ENCODE measurements at regions not wholly inside any gene's neighbourhood (a gene's known extent, or its start where the extent isn't known, plus 50 kb on each side); places are given as distances from the start of the nearest gene placed in this dataset.
"Not testable (repeated sequence)": the region's sequence is repeated elsewhere in the genome, so short reads cannot be mapped to it uniquely, and the experiment has no call there.

- no peak overlapping the region for H3K9ac ChIP-seq (ENCODE audit: low read depth in 1 of 2, low read length in 2 of 2)
- H3K36me3 ChIP-seq (ENCODE audit: control insufficient read depth in 2 of 2, insufficient read depth in 2 of 2, low read length in 2 of 2) = no peaks in the 10 kb centered on the region
- no peak overlapping the region for H3K27ac ChIP-seq (ENCODE audit: low read depth in 2 of 2, low read length in 2 of 2)
- H3K4me1 ChIP-seq (ENCODE audit: control insufficient read depth in 2 of 2, insufficient read depth in 2 of 2, low read length in 2 of 2) = no peaks in the 10 kb centered on the region
- H3K27me3 ChIP-seq (ENCODE audit: control insufficient read depth in 2 of 2, insufficient read depth in 2 of 2, low read length in 2 of 2) = no peaks in the 10 kb centered on the region
- no peak overlapping the region for H3K4me3 ChIP-seq (ENCODE audit: low read length in 2 of 2)
- no peaks in the 10 kb centered on the region for H3K9me3 ChIP-seq (ENCODE audit: control insufficient read depth in 2 of 2, low read length in 2 of 2)
Measured at GRCh38 chr10:46218921-46219320, 67.9 kb upstream of the ANTXRL start.

GRCh38 chr10:46219431-46219990, 67.3 kb upstream of the ANTXRL start:
- H3K36me3 ChIP-seq (ENCODE audit: control insufficient read depth in 2 of 2, insufficient read depth in 2 of 2, low read length in 2 of 2); H3K9me3 ChIP-seq (ENCODE audit: control insufficient read depth in 2 of 2, low read length in 2 of 2); H3K27me3 ChIP-seq (ENCODE audit: control insufficient read depth in 2 of 2, insufficient read depth in 2 of 2, low read length in 2 of 2); H3K4me3 ChIP-seq (ENCODE audit: low read length in 2 of 2); H3K4me1 ChIP-seq (ENCODE audit: control insufficient read depth in 2 of 2, insufficient read depth in 2 of 2, low read length in 2 of 2); H3K27ac ChIP-seq (ENCODE audit: low read depth in 2 of 2, low read length in 2 of 2); H3K9ac ChIP-seq (ENCODE audit: low read depth in 1 of 2, low read length in 2 of 2): not testable (repeated sequence)

- H3K9me3 ChIP-seq (ENCODE audit: control insufficient read depth in 2 of 2, low read length in 2 of 2) = no peaks in the 10 kb centered on the region
- no peaks in the 10 kb centered on the region for H3K27me3 ChIP-seq (ENCODE audit: control insufficient read depth in 2 of 2, insufficient read depth in 2 of 2, low read length in 2 of 2)
- no peaks in the 10 kb centered on the region for H3K36me3 ChIP-seq (ENCODE audit: control insufficient read depth in 2 of 2, insufficient read depth in 2 of 2, low read length in 2 of 2)
- H3K9ac ChIP-seq (ENCODE audit: low read depth in 1 of 2, low read length in 2 of 2) = no peak overlapping the region
- no peak overlapping the region for H3K4me3 ChIP-seq (ENCODE audit: low read length in 2 of 2)
- no peak overlapping the region for H3K27ac ChIP-seq (ENCODE audit: low read depth in 2 of 2, low read length in 2 of 2)
- H3K4me1 ChIP-seq (ENCODE audit: control insufficient read depth in 2 of 2, insufficient read depth in 2 of 2, low read length in 2 of 2) = no peaks in the 10 kb centered on the region
Measured at GRCh38 chr10:46220187-46220586, 66.6 kb upstream of the ANTXRL start.

- no peaks in the 10 kb centered on the region for H3K27me3 ChIP-seq (ENCODE audit: control insufficient read depth in 2 of 2, insufficient read depth in 2 of 2, low read length in 2 of 2)
- H3K9me3 ChIP-seq (ENCODE audit: control insufficient read depth in 2 of 2, low read length in 2 of 2) = no peaks in the 10 kb centered on the region
- H3K27ac ChIP-seq (ENCODE audit: low read depth in 2 of 2, low read length in 2 of 2) = no peak overlapping the region
- H3K4me1 ChIP-seq (ENCODE audit: control insufficient read depth in 2 of 2, insufficient read depth in 2 of 2, low read length in 2 of 2) = no peaks in the 10 kb centered on the region
- H3K9ac ChIP-seq (ENCODE audit: low read depth in 1 of 2, low read length in 2 of 2) = no peak overlapping the region
- H3K36me3 ChIP-seq (ENCODE audit: control insufficient read depth in 2 of 2, insufficient read depth in 2 of 2, low read length in 2 of 2) = no peaks in the 10 kb centered on the region
- no peak overlapping the region for H3K4me3 ChIP-seq (ENCODE audit: low read length in 2 of 2)
Measured at GRCh38 chr10:46220872-46221538, 65.8 kb upstream of the ANTXRL start.

- no peaks in the 10 kb centered on the region for H3K9me3 ChIP-seq (ENCODE audit: control insufficient read depth in 2 of 2, low read length in 2 of 2)
- no peak overlapping the region for H3K9ac ChIP-seq (ENCODE audit: low read depth in 1 of 2, low read length in 2 of 2)
- no peaks in the 10 kb centered on the region for H3K27me3 ChIP-seq (ENCODE audit: control insufficient read depth in 2 of 2, insufficient read depth in 2 of 2, low read length in 2 of 2)
Measured at GRCh38 chr10:46222364-46222935, 64.3 kb upstream of the ANTXRL start.

GRCh38 chr10:46223064-46223480, 63.7 kb upstream of the ANTXRL start:
- H3K36me3 ChIP-seq (ENCODE audit: control insufficient read depth in 2 of 2, insufficient read depth in 2 of 2, low read length in 2 of 2) = no peaks in the 10 kb centered on the region
- H3K27me3 ChIP-seq (ENCODE audit: control insufficient read depth in 2 of 2, insufficient read depth in 2 of 2, low read length in 2 of 2) = no peaks in the 10 kb centered on the region
- no peak overlapping the region for H3K4me3 ChIP-seq (ENCODE audit: low read length in 2 of 2)
- H3K9me3 ChIP-seq (ENCODE audit: control insufficient read depth in 2 of 2, low read length in 2 of 2) = no peaks in the 10 kb centered on the region
- H3K9ac ChIP-seq (ENCODE audit: low read depth in 1 of 2, low read length in 2 of 2) = no peak overlapping the region
- no peaks in the 10 kb centered on the region for H3K4me1 ChIP-seq (ENCODE audit: control insufficient read depth in 2 of 2, insufficient read depth in 2 of 2, low read length in 2 of 2)
- H3K27ac ChIP-seq (ENCODE audit: low read depth in 2 of 2, low read length in 2 of 2) = no peak overlapping the region

More at GRCh38 chr10:46222364-46222935, 64.3 kb upstream of the ANTXRL start:
- no peaks in the 10 kb centered on the region for H3K36me3 ChIP-seq (ENCODE audit: control insufficient read depth in 2 of 2, insufficient read depth in 2 of 2, low read length in 2 of 2)
- H3K4me3 ChIP-seq (ENCODE audit: low read length in 2 of 2) = no peak overlapping the region
- H3K4me1 ChIP-seq (ENCODE audit: control insufficient read depth in 2 of 2, insufficient read depth in 2 of 2, low read length in 2 of 2) = no peaks in the 10 kb centered on the region
- H3K27ac ChIP-seq (ENCODE audit: low read depth in 2 of 2, low read length in 2 of 2) = no peak overlapping the region

- Histone ChIP-seq H3K9me3 (ENCODE audit: control insufficient read depth in 2 of 2, low read length in 2 of 2) (no peaks in the 10 kb centered on the region), H3K27ac (ENCODE audit: low read depth in 2 of 2, low read length in 2 of 2) (no peak overlapping the region), H3K27me3 (ENCODE audit: control insufficient read depth in 2 of 2, insufficient read depth in 2 of 2, low read length in 2 of 2) (no peaks in the 10 kb centered on the region), H3K4me3 (ENCODE audit: low read length in 2 of 2) (no peak overlapping the region), H3K36me3 (ENCODE audit: control insufficient read depth in 2 of 2, insufficient read depth in 2 of 2, low read length in 2 of 2) (no peaks in the 10 kb centered on the region), H3K4me1 (ENCODE audit: control insufficient read depth in 2 of 2, insufficient read depth in 2 of 2, low read length in 2 of 2) (no peaks in the 10 kb centered on the region), H3K9ac (ENCODE audit: low read depth in 1 of 2, low read length in 2 of 2) (no peak overlapping the region)
Measured at GRCh38 chr10:46223626-46224413, 63.0 kb upstream of the ANTXRL start.

GRCh38 chr10:46224414-46224682, 62.4 kb upstream of the ANTXRL start:
- Histone ChIP-seq H3K4me1 (ENCODE audit: control insufficient read depth in 2 of 2, insufficient read depth in 2 of 2, low read length in 2 of 2) (no peaks in the 10 kb centered on the region), H3K27me3 (ENCODE audit: control insufficient read depth in 2 of 2, insufficient read depth in 2 of 2, low read length in 2 of 2) (no peaks in the 10 kb centered on the region), H3K9ac (ENCODE audit: low read depth in 1 of 2, low read length in 2 of 2) (no peak overlapping the region), H3K36me3 (ENCODE audit: control insufficient read depth in 2 of 2, insufficient read depth in 2 of 2, low read length in 2 of 2) (no peaks in the 10 kb centered on the region), H3K9me3 (ENCODE audit: control insufficient read depth in 2 of 2, low read length in 2 of 2) (no peaks in the 10 kb centered on the region), H3K4me3 (ENCODE audit: low read length in 2 of 2) (no peak overlapping the region), H3K27ac (ENCODE audit: low read depth in 2 of 2, low read length in 2 of 2) (no peak overlapping the region)

- Histone ChIP-seq H3K27ac (ENCODE audit: low read depth in 2 of 2, low read length in 2 of 2) (no peak overlapping the region), H3K9ac (ENCODE audit: low read depth in 1 of 2, low read length in 2 of 2) (no peak overlapping the region), H3K27me3 (ENCODE audit: control insufficient read depth in 2 of 2, insufficient read depth in 2 of 2, low read length in 2 of 2) (no peaks in the 10 kb centered on the region), H3K4me3 (ENCODE audit: low read length in 2 of 2) (no peak overlapping the region), H3K4me1 (ENCODE audit: control insufficient read depth in 2 of 2, insufficient read depth in 2 of 2, low read length in 2 of 2) (no peaks in the 10 kb centered on the region), H3K36me3 (ENCODE audit: control insufficient read depth in 2 of 2, insufficient read depth in 2 of 2, low read length in 2 of 2) (no peaks in the 10 kb centered on the region), H3K9me3 (ENCODE audit: control insufficient read depth in 2 of 2, low read length in 2 of 2) (no peaks in the 10 kb centered on the region)
Measured at GRCh38 chr10:46225597-46225996, 61.2 kb upstream of the ANTXRL start.

- Histone ChIP-seq H3K4me3 (ENCODE audit: low read length in 2 of 2) (no peak overlapping the region), H3K9ac (ENCODE audit: low read depth in 1 of 2, low read length in 2 of 2) (no peak overlapping the region), H3K27ac (ENCODE audit: low read depth in 2 of 2, low read length in 2 of 2) (no peak overlapping the region)
Measured at GRCh38 chr10:46226232-46226631, 60.6 kb upstream of the ANTXRL start.

More at GRCh38 chr10:46226232-46226631, 60.6 kb upstream of the ANTXRL start:
- Histone ChIP-seq H3K27me3 (ENCODE audit: control insufficient read depth in 2 of 2, insufficient read depth in 2 of 2, low read length in 2 of 2) (no peaks in the 10 kb centered on the region), H3K9me3 (ENCODE audit: control insufficient read depth in 2 of 2, low read length in 2 of 2) (no peaks in the 10 kb centered on the region), H3K36me3 (ENCODE audit: control insufficient read depth in 2 of 2, insufficient read depth in 2 of 2, low read length in 2 of 2) (no peaks in the 10 kb centered on the region), H3K4me1 (ENCODE audit: control insufficient read depth in 2 of 2, insufficient read depth in 2 of 2, low read length in 2 of 2) (no peaks in the 10 kb centered on the region)
